ENCODE measurements at regions not wholly inside any gene's neighbourhood (a gene's known extent, or its start where the extent isn't known, plus 50 kb on each side); places are given as distances from the start of the nearest gene placed in this dataset.
"Not testable (repeated sequence)": the region's sequence is repeated elsewhere in the genome, so short reads cannot be mapped to it uniquely, and the experiment has no call there.

DNA sequence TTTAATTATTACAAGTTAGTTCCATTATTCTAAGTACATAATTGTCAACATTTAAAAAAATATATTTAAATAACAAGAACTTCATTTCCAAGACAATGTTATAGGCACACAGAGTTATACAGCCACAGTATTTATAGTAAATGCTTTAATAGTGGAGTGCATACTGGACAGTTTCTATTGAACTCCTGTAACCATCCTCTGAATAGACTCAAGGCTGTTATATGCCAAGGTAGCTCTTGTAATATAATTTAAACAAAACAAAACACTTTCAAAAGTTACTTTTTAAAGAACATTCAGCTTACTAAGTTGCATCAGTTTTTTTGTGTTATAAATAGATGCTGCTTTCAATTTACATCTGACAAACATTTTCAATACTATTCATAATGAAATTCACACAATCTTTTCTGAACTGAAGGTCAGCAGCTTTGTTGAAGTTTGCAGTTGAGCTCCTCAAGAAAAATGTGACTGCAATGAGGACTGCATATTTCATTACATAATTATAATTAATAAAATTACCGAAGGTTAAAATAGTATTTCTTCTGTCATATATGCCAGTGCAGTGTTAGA, 549.9 kb upstream of the CYLC2 start:
- no peaks in the 10 kb centered on the region for H3K27me3 ChIP-seq (ENCODE audit: insufficient read depth, poor library complexity, severe bottlenecking)
- TF ChIP-seq SPI1 (IDR thresholded peaks at IDR 0.05; ENCODE audit: borderline replicate concordance, low read depth) (no peak), POLR2AphosphoS5 (IDR thresholded peaks at IDR 0.05; ENCODE audit: low read depth) (no peak), GABPA (IDR thresholded peaks at IDR 0.05; ENCODE audit: low read depth) (no peak)
- TF ChIP-seq, protein P1, sequence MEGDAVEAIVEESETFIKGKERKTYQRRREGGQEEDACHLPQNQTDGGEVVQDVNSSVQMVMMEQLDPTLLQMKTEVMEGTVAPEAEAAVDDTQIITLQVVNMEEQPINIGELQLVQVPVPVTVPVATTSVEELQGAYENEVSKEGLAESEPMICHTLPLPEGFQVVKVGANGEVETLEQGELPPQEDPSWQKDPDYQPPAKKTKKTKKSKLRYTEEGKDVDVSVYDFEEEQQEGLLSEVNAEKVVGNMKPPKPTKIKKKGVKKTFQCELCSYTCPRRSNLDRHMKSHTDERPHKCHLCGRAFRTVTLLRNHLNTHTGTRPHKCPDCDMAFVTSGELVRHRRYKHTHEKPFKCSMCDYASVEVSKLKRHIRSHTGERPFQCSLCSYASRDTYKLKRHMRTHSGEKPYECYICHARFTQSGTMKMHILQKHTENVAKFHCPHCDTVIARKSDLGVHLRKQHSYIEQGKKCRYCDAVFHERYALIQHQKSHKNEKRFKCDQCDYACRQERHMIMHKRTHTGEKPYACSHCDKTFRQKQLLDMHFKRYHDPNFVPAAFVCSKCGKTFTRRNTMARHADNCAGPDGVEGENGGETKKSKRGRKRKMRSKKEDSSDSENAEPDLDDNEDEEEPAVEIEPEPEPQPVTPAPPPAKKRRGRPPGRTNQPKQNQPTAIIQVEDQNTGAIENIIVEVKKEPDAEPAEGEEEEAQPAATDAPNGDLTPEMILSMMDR (IDR thresholded peaks at IDR 0.05; ENCODE audit: insufficient read depth, low read length): no peak
- TF ChIP-seq, protein P2, sequence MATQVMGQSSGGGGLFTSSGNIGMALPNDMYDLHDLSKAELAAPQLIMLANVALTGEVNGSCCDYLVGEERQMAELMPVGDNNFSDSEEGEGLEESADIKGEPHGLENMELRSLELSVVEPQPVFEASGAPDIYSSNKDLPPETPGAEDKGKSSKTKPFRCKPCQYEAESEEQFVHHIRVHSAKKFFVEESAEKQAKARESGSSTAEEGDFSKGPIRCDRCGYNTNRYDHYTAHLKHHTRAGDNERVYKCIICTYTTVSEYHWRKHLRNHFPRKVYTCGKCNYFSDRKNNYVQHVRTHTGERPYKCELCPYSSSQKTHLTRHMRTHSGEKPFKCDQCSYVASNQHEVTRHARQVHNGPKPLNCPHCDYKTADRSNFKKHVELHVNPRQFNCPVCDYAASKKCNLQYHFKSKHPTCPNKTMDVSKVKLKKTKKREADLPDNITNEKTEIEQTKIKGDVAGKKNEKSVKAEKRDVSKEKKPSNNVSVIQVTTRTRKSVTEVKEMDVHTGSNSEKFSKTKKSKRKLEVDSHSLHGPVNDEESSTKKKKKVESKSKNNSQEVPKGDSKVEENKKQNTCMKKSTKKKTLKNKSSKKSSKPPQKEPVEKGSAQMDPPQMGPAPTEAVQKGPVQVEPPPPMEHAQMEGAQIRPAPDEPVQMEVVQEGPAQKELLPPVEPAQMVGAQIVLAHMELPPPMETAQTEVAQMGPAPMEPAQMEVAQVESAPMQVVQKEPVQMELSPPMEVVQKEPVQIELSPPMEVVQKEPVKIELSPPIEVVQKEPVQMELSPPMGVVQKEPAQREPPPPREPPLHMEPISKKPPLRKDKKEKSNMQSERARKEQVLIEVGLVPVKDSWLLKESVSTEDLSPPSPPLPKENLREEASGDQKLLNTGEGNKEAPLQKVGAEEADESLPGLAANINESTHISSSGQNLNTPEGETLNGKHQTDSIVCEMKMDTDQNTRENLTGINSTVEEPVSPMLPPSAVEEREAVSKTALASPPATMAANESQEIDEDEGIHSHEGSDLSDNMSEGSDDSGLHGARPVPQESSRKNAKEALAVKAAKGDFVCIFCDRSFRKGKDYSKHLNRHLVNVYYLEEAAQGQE (IDR thresholded peaks at IDR 0.05; ENCODE audit: insufficient replicate concordance, low read depth): no peak

DNA sequence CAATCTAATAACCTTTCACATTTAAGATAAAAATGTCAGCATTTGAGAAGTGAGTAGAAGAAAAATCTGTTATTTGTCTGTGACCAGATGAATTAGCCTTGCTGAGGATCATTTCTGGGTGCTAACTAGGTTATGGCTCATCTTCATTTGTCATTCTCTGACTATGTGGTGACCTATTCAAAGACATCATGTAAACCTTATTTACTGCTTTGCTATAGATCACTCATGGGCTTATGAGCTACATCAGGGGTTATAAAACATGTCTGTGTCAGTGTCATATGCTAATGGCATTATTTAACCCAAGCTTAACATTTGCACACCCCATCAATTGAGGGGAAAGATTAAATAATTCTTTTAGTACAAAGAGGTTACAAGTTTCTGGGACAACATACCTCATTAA, 555.5 kb upstream of the CYLC2 start:
- TF ChIP-seq SPI1 (IDR thresholded peaks at IDR 0.05; ENCODE audit: borderline replicate concordance, low read depth): no peak
- TF ChIP-seq GABPA (IDR thresholded peaks at IDR 0.05; ENCODE audit: low read depth): no peak
- TF ChIP-seq POLR2AphosphoS5 (IDR thresholded peaks at IDR 0.05; ENCODE audit: low read depth): no peak
- TF ChIP-seq, protein P1 (IDR thresholded peaks at IDR 0.05; ENCODE audit: insufficient read depth, low read length): no peak
- TF ChIP-seq, protein P2 (IDR thresholded peaks at IDR 0.05; ENCODE audit: insufficient replicate concordance, low read depth): no peak
- H3K4me3 ChIP-seq (replicated peaks; ENCODE audit: insufficient read depth, low read length): no peak overlapping the region
- no peak overlapping the region for H3K27ac ChIP-seq (replicated peaks)
- no peak for DNase-seq (ENCODE audit: low read depth in 1 of 2, low spot score in 1 of 2)
- H3K27me3 ChIP-seq (ENCODE audit: insufficient read depth, poor library complexity, severe bottlenecking): no peaks in the 10 kb centered on the region

More for the DNA sequence above, 549.9 kb upstream of the CYLC2 start:
- no peak overlapping the region for H3K27ac ChIP-seq (replicated peaks)
- no peak for DNase-seq (ENCODE audit: low read depth in 1 of 2, low spot score in 1 of 2)
- H3K4me3 ChIP-seq (replicated peaks; ENCODE audit: insufficient read depth, low read length): no peak overlapping the region

DNA sequence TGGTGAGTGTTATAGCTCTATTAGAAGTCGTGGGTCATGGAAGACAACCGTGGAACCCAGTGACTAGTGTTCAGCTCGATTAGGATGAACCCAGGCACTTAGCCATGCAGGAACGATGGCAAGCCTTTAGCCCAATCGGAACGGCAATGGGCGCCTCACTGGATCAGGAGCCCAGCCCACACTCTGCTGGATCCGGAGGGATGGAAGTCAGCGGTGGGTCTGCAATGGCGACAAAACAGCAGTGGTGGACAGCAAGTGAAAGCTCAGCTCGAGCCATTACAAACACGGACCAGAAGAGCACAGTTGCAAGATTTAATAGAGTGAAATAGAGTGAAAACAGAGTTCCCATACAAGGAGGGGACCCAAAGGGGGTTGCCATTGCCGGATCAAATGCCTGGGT, 558.5 kb upstream of the CYLC2 start:
- not testable (repeated sequence) for H3K4me3 ChIP-seq (replicated peaks; ENCODE audit: insufficient read depth, low read length); H3K27me3 ChIP-seq (ENCODE audit: insufficient read depth, poor library complexity, severe bottlenecking); H3K27ac ChIP-seq (replicated peaks); DNase-seq (ENCODE audit: low read depth in 1 of 2, low spot score in 1 of 2)

DNA sequence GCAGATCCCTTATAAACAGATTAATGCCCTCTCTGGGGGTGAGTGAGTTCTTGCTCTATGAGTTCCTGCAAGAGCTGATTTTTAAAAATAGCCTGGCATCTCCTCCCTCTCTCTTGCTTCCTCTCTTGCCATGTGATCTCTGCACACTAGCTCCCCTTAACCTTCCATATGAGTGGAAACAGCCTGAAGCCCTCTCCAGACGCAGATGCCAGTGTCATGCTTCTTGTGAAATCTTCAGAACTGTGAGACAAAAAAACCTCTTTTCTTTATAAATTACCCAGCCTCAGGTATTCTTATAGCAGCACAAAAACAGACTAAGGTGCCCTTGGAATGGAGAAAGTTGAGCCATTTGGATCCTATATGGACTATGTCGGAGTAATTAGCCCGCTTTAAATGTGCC, 559.7 kb upstream of the CYLC2 start:
- no peak for DNase-seq (ENCODE audit: low read depth in 1 of 2, low spot score in 1 of 2)
- Histone ChIP-seq H3K27ac (replicated peaks) (no peak overlapping the region), H3K4me3 (replicated peaks; ENCODE audit: insufficient read depth, low read length) (no peak overlapping the region), H3K27me3 (ENCODE audit: insufficient read depth, poor library complexity, severe bottlenecking) (no peaks in the 10 kb centered on the region)
- TF ChIP-seq, protein P1 (IDR thresholded peaks at IDR 0.05; ENCODE audit: insufficient read depth, low read length): no peak
- TF ChIP-seq POLR2AphosphoS5 (IDR thresholded peaks at IDR 0.05; ENCODE audit: low read depth) (no peak), SPI1 (IDR thresholded peaks at IDR 0.05; ENCODE audit: borderline replicate concordance, low read depth) (no peak)
